ENCODE measurements at regions not wholly inside any gene's neighbourhood (a gene's known extent, or its start where the extent isn't known, plus 50 kb on each side); places are given as distances from the start of the nearest gene placed in this dataset.

DNA sequence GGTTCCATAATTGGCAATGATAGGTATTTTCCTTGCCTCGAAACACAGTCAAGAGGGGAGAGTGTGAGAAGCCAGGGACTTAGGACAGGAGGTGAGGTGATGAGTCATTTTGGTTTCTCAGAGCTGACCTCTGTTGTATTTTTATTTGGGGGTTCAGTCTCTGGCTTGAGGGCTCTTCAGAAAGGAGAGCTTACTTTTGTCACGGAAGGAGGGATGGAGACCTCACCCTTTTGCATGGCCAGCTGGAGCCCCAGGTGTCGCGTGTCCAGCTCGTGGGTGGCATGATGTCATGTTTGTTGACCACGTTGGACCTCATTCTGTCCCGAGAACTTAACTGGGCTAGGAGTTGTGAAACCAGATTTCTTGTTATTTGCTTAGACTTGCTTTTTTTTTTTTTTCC lies 293.9 kb downstream of the QKI start:
- POLR2A ChIA-PET = interaction anchor here (0.7 kb wide), 1 partner anchor 10 kb away, joined by 3 read pairs; no protein-coding TSS in a partner anchor
- TF ChIP-seq, protein P1, sequence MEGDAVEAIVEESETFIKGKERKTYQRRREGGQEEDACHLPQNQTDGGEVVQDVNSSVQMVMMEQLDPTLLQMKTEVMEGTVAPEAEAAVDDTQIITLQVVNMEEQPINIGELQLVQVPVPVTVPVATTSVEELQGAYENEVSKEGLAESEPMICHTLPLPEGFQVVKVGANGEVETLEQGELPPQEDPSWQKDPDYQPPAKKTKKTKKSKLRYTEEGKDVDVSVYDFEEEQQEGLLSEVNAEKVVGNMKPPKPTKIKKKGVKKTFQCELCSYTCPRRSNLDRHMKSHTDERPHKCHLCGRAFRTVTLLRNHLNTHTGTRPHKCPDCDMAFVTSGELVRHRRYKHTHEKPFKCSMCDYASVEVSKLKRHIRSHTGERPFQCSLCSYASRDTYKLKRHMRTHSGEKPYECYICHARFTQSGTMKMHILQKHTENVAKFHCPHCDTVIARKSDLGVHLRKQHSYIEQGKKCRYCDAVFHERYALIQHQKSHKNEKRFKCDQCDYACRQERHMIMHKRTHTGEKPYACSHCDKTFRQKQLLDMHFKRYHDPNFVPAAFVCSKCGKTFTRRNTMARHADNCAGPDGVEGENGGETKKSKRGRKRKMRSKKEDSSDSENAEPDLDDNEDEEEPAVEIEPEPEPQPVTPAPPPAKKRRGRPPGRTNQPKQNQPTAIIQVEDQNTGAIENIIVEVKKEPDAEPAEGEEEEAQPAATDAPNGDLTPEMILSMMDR (IDR thresholded peaks at IDR 0.05; ENCODE audit: control extremely low read depth, extremely low read depth, low read depth, missing control alignments) = no peak
- peak; percentile 60 for DNase-seq (ENCODE audit: extremely low spot score)
- CTCF ChIA-PET = interaction anchor here (1.0 to 4.7 kb wide), 7 partner anchors 11 to 72 kb away, joined by 3 to 19 read pairs (median 3); no protein-coding TSS in a partner anchor

DNA sequence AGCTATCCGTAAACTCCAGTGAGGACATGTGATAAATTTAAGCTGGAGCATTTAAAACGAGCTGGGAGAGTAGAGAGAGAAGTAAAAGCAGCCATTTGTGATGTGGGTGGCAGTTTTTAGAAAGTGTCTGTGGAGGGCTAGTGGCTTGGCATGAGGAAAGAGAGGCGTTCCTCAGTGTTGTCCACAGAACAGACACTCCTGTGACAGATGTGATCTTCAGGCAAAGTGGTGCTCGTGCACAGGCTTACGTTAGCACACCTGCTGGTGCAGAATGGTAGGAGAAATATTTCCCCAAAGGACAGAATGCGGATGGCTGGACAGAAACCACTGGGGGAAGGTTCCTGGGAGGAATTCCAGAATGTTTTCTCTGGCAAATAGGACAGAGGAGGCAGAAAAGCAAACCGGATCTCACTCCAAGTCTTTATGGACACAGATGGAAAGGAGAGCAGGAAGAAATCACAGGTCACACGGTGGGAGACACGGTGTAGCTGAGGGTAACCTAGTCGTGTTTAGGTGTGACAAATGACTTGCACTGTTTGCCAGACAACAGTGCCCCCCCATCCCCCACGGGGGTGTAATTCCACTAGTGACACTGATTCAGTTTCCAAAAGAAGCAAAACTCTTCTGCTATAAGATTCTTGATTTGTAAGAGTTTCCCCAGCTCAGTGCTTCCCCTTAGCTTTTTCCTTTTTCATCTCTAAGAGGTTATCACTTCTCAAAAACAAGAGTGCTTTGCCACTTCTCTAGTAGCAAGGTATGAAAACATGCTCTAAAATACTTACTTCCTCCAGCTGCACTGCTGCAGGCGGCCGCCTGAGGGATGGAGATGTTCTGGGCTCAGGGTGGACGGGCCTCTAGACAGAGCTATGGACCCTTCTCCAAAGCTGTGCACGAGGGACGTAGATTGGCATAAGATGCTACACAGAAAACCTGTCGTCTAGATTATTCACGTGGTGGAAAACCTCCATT lies 293.2 kb downstream of the QKI start:
- POLR2A ChIA-PET = interaction anchor here (0.6 kb wide), 1 partner anchor 295 kb away, joined by 3 read pairs; no protein-coding TSS in a partner anchor
- CTCF ChIA-PET = interaction anchor here (1.0 to 4.7 kb wide), 9 partner anchors 11 to 79 kb away, joined by 3 to 19 read pairs (median 3); no protein-coding TSS in a partner anchor
- DNase-seq (ENCODE audit: extremely low spot score) = peak; percentile 57
- TF ChIP-seq, protein P1 (IDR thresholded peaks at IDR 0.05; ENCODE audit: control extremely low read depth, extremely low read depth, low read depth, missing control alignments) = no peak

DNA sequence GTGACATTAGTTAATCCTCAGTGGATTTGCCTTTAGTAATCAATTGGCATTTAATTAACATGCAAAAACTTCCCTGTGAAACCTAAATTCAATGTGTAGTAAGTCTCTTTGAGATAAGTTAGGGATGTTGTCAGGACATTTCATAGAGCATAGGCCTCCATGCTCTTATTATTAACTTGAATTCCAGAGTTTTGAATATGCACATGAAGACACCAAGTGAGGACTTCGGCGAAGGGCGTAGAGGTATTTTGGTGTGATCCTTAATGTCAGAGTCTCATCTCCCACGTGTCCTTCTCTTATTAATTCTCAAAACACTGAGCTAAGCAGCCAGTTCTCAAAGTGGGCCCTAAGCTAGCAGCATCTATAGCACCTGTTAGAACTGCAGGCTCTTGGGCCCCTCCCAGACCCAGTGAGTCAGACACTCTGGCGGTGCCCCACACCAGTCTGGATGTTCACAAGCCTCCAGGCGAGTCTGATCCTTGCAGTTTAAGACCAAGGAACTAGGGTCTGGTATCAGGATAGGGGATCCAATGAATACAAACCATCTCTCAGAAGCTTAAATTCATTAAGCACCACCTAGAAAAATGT lies 292.1 kb downstream of the QKI start:
- ChIA-PET CTCF (interaction anchor here (1.2 to 4.7 kb wide), 5 partner anchors 10 to 78 kb away, joined by 3 to 19 read pairs (median 4); no protein-coding TSS in a partner anchor), POLR2A (no interaction called here)
- TF ChIP-seq, protein P1 (IDR thresholded peaks at IDR 0.05; ENCODE audit: control extremely low read depth, extremely low read depth, low read depth, missing control alignments) = no peak
- DNase-seq (ENCODE audit: extremely low spot score) = no peak

DNA sequence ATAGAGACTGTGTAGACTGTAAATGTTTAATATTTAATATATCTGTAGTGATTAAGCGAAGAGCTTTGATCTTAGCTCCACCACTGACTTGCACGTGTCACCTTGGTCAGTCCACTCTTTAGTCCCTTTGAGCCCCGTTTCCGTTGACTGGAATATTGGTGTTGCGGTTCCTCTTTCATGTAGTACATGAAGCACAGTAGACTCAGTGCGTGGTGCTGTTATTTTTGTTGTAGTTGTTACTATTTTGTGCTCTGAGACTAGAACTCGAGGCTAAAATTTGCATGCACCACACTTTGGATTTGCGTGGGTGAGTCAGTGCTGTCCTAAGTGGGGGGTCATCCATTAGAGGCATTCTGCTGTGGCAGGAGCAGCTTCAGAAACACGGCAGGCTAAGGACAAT lies 291.4 kb downstream of the QKI start:
- TF ChIP-seq, protein P1 (IDR thresholded peaks at IDR 0.05; ENCODE audit: control extremely low read depth, extremely low read depth, low read depth, missing control alignments) = no peak
- DNase-seq (ENCODE audit: extremely low spot score) = no peak
- ChIA-PET POLR2A (no interaction called here), CTCF (interaction anchor here (1.2 to 4.7 kb wide), 6 partner anchors 9 to 78 kb away, joined by 3 to 19 read pairs (median 4); no protein-coding TSS in a partner anchor)

DNA sequence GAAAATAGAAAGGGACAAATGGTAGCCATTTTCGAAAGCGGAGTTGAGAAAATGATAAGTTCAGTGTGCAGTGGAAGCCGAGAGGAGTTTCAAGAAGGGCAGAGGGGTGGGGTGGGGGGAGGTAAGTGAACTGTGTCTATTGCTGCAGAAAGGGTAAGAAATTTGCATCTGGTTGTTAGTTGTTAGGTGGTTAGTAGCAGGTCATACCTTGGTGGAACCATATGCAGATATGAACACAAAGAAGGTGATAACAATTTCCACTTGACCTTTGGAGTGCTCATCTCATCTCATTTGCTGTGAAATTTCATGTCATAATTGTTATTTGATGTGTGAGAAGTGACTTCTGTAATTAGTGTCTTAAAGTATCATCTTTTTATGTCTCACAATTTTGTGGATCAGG lies 288.2 kb downstream of the QKI start:
- peak; percentile 40 for DNase-seq (ENCODE audit: extremely low spot score)
- CTCF ChIA-PET = interaction anchor here (1.8 kb wide), 1 partner anchor 8 kb away, joined by 4 read pairs; no protein-coding TSS in a partner anchor
- POLR2A ChIA-PET = no interaction called here
- TF ChIP-seq, protein P1 (IDR thresholded peaks at IDR 0.05; ENCODE audit: control extremely low read depth, extremely low read depth, low read depth, missing control alignments) = no peak

DNA sequence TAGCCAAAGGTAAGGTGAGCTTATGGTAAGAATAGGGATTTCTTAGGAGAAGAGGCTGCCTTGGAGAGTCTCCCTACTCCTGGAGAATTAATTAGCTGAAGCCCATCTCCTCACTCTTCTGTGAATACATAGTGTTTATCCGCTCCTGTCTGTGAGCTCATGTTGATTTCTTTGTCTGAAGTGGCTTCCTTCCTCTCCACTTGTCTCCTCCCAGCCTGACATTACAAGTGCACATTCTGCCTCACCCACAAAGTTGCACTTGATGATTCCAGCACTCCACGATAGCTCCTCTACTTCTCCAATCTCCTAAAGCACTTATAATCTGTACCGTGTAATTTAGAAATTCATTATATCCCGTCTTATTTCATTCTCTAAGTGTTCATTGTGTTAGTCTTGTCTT lies 287.2 kb downstream of the QKI start:
- ChIA-PET POLR2A (no interaction called here), CTCF (interaction anchor here (1.3 kb wide), 1 partner anchor 9 kb away, joined by 3 read pairs; no protein-coding TSS in a partner anchor)
- no peak for DNase-seq (ENCODE audit: extremely low spot score)
- TF ChIP-seq, protein P1 (IDR thresholded peaks at IDR 0.05; ENCODE audit: control extremely low read depth, extremely low read depth, low read depth, missing control alignments) = no peak

Data from GM10248 (cell line).